ENCODE measurements at regions not wholly inside any gene's neighbourhood (a gene's known extent, or its start where the extent isn't known, plus 50 kb on each side); places are given as distances from the start of the nearest gene placed in this dataset.

- no peak for TF ChIP-seq CTCF (IDR thresholded peaks at IDR 0.05; ENCODE audit: borderline replicate concordance, extremely low read depth, low read length, poor library complexity, severe bottlenecking)
- no peak for TF ChIP-seq EZH2 (IDR thresholded peaks at IDR 0.05; ENCODE audit: borderline replicate concordance, low read depth, low read length, severe bottlenecking)
These were observed 296.8 kb downstream of the WDR72 start for GRCh38 chr15:53462651-53463050.
